ENCODE measurements at regions not wholly inside any gene's neighbourhood (a gene's known extent, or its start where the extent isn't known, plus 50 kb on each side); places are given as distances from the start of the nearest gene placed in this dataset.

DNA sequence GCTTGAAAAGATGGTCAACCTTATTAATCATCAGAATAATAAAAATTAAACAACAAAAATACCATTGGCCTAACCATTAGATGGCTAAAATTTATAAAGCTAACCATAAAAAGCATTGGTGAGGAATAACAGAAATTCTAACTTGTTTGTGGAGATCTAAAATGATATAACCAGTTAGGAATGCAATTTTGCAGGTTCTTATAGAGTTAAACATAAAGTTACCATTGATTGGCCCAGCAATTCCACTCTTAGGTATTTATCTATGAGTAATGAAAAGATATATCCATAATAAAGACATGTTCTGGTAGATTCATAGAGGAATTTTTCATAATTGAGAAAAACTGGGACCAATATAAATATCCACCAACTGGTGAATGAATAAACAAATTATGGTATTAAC, 1098.6 kb downstream of the FSCB start:
- Histone ChIP-seq H3K9me3 (ENCODE audit: control insufficient read depth, insufficient read depth, low read depth, low read length) (no peaks in the 10 kb centered on the region; the same call in 1 of the 2 replicates), H3K4me3 (ENCODE audit: low read depth, low read length) (no peak overlapping the region), H3K36me3 (ENCODE audit: control insufficient read depth in 2 of 2, insufficient read depth in 1 of 2, low read length in 2 of 2) (no peaks in the 10 kb centered on the region), H3K27ac (ENCODE audit: extremely low read depth, low read depth, low read length) (no peak overlapping the region), H3K4me1 (ENCODE audit: control insufficient read depth, insufficient read depth, low read length) (no peaks in the 10 kb centered on the region)
- TF ChIP-seq ZNF184 (tag by site-specific recombination; IDR thresholded peaks at IDR 0.05): no peak
- TF ChIP-seq RBAK (tag by site-specific recombination; IDR thresholded peaks at IDR 0.05): no peak
- no peak for TF ChIP-seq ZNF133 (tag by site-specific recombination; IDR thresholded peaks at IDR 0.05)
- TF ChIP-seq ZNF514 (tag by site-specific recombination; IDR thresholded peaks at IDR 0.05): no peak
- POLR2A ChIA-PET: no interaction called here
- CTCF ChIA-PET: no interaction called here

GRCh38 chr14:43407706-43408105, 1099.4 kb downstream of the FSCB start:
- POLR2A ChIA-PET: no interaction called here
- CTCF ChIA-PET: no interaction called here
- TF ChIP-seq ZNF561 (tag by site-specific recombination; IDR thresholded peaks at IDR 0.05; ENCODE audit: borderline replicate concordance): no peak
- TF ChIP-seq ZNF184 (tag by site-specific recombination; IDR thresholded peaks at IDR 0.05): no peak
- Histone ChIP-seq H3K9me3 (ENCODE audit: control insufficient read depth, insufficient read depth, low read depth, low read length) (no peaks in the 10 kb centered on the region; the same call in 1 of the 2 replicates), H3K36me3 (ENCODE audit: control insufficient read depth in 2 of 2, insufficient read depth in 1 of 2, low read length in 2 of 2) (no peaks in the 10 kb centered on the region), H3K4me1 (ENCODE audit: control insufficient read depth, insufficient read depth, low read length) (no peaks in the 10 kb centered on the region), H3K4me3 (ENCODE audit: low read depth, low read length) (no peak overlapping the region), H3K27ac (ENCODE audit: extremely low read depth, low read depth, low read length) (no peak overlapping the region)

- Histone ChIP-seq H3K4me3 (ENCODE audit: low read depth, low read length) (no peak overlapping the region), H3K27ac (ENCODE audit: extremely low read depth, low read depth, low read length) (no peak overlapping the region), H3K36me3 (ENCODE audit: control insufficient read depth in 2 of 2, insufficient read depth in 1 of 2, low read length in 2 of 2) (no peaks in the 10 kb centered on the region), H3K4me1 (ENCODE audit: control insufficient read depth, insufficient read depth, low read length) (no peaks in the 10 kb centered on the region), H3K9me3 (ENCODE audit: control insufficient read depth, insufficient read depth, low read depth, low read length) (no peaks in the 10 kb centered on the region; the same call in 1 of the 2 replicates)
- CTCF ChIA-PET: no interaction called here
- POLR2A ChIA-PET: no interaction called here
- TF ChIP-seq TSHZ1 (tag by site-specific recombination; IDR thresholded peaks at IDR 0.05; ENCODE audit: borderline replicate concordance) (no peak), ELK4 (IDR thresholded peaks at IDR 0.05; ENCODE audit: borderline replicate concordance, low read depth, low read length) (no peak), ZBTB1 (tag by site-specific recombination; IDR thresholded peaks at IDR 0.05) (no peak), ZBTB49 (tag by site-specific recombination; IDR thresholded peaks at IDR 0.05; ENCODE audit: low read depth) (no peak), ZNF280C (tag by site-specific recombination; IDR thresholded peaks at IDR 0.05) (no peak), ZNF18 (tag by site-specific recombination; IDR thresholded peaks at IDR 0.05) (no peak), ZNF747 (tag by site-specific recombination; IDR thresholded peaks at IDR 0.05) (no peak), ZNF558 (tag by site-specific recombination; IDR thresholded peaks at IDR 0.05) (no peak), ZNF473 (tag by site-specific recombination; IDR thresholded peaks at IDR 0.05) (no peak), HOXA7 (CRISPR knock-in tag; IDR thresholded peaks at IDR 0.05; ENCODE audit: borderline replicate concordance) (no peak)
Observed at GRCh38 chr14:43406931-43407330, 1100.2 kb downstream of the FSCB start.

Data from HEK293 (cell line).